RPMI7951 (cell line): ENCODE measurements at regions not wholly inside any gene's neighbourhood (a gene's known extent, or its start where the extent isn't known, plus 50 kb on each side); places are given as distances from the start of the nearest gene placed in this dataset.

Experiments
- DNase-seq: peaks from one replicate; pipeline ENCODE4 v3.0.0-alpha.2; 2012; ENCODE audit warnings: low read depth

GRCh38 chr7:84248267-84248666 is 53.7 kb upstream of the SEMA3A start:
- no peak for DNase-seq

- DNase-seq = peak; percentile 39
These were observed 53.0 kb upstream of the SEMA3A start for GRCh38 chr7:84247591-84247990.

GRCh38 chr7:84245835-84246234 is 51.2 kb upstream of the SEMA3A start:
- no peak for DNase-seq
